IMR-90 (cell line): ENCODE measurements at regions not wholly inside any gene's neighbourhood (a gene's known extent, or its start where the extent isn't known, plus 50 kb on each side); places are given as distances from the start of the nearest gene placed in this dataset.

Experiments used
- ATAC-seq: fragments of 200-7000 bp; cut with Tn5 transposase; 2 replicates; pipeline ENCODE4 v1.9.1; 2020; ENCODE audit warnings: low read depth, mild to moderate bottlenecking, moderate library complexity
- BruUV-seq: library from RNA; stranded (reverse); fragments of 400-500 nt; replicated peaks from 2 replicates; lab custom pipeline; 2021; lab: Mats Ljungman, UMichigan
- CTCF ChIA-PET: fragments of 300-600 bp; formaldehyde crosslinking; extraction: SDS; loops from one replicate; lab custom pipeline; 2021; ENCODE audit warnings: antibody characterized with exemption; lab: Yijun Ruan, JAX
- POLR2A ChIA-PET: fragments of 300-600 bp; sonication (Branson Sonifier 250); formaldehyde crosslinking; loops from one replicate; lab custom pipeline; 2022; ENCODE audit warnings: antibody characterized with exemption; ENCODE audit not compliant: unreplicated experiment; lab: Charles Lee
- DNase-seq: peaks from one replicate; pipeline ENCODE4 v3.0.0; 2013
- H2AFZ ChIP-seq: replicated peaks from 2 replicates; pipeline ENCODE3; 2013; ENCODE audit warnings: low read length, mild to moderate bottlenecking; ENCODE audit not compliant: poor library complexity
- H2AK5ac ChIP-seq: 2 replicates; pipeline ENCODE4 v1.6.1; 2013; ENCODE audit warnings: low read depth, low read length, inconsistent platforms
- H2AK9ac ChIP-seq: replicated peaks from 2 replicates; pipeline ENCODE3; 2013; ENCODE audit warnings: mild to moderate bottlenecking, low read depth, low read length, moderate library complexity; ENCODE audit not compliant: poor library complexity
- H2BK120ac ChIP-seq: 2 replicates; pipeline ENCODE4 v1.6.1; 2013; ENCODE audit warnings: low read depth, low read length, inconsistent platforms
- H2BK15ac ChIP-seq: 3 replicates; pipeline ENCODE4 v1.6.1; 2013; ENCODE audit warnings: low read depth, low read length, inconsistent platforms
- H2BK20ac ChIP-seq: 2 replicates; pipeline ENCODE4 v1.6.1; 2013; ENCODE audit warnings: low read depth, mild to moderate bottlenecking, inconsistent platforms, low read length, moderate library complexity
- H2BK5ac ChIP-seq: 2 replicates; pipeline ENCODE4 v1.6.1; 2013; ENCODE audit warnings: mild to moderate bottlenecking, low read depth, low read length, inconsistent platforms; ENCODE audit not compliant: poor library complexity, severe bottlenecking
- H3K14ac ChIP-seq: replicated peaks from 2 replicates; pipeline ENCODE4 v1.6.1; 2013; ENCODE audit warnings: low read depth, low read length, inconsistent platforms
- H3K18ac ChIP-seq: 2 replicates; pipeline ENCODE4 v1.6.1; 2013; ENCODE audit warnings: low read depth, low read length, control low read depth
- H3K23ac ChIP-seq: 2 replicates; pipeline ENCODE4 v1.6.1; 2013; ENCODE audit warnings: low read depth, low read length, inconsistent platforms
- H3K27ac ChIP-seq: 2 replicates; pipeline ENCODE4 v1.5.1; 2013; ENCODE audit warnings: mild to moderate bottlenecking, control low read depth, low read length; ENCODE audit not compliant: insufficient read depth
- H3K27me3 ChIP-seq: 2 replicates; pipeline ENCODE4 v1.6.1; 2013; ENCODE audit warnings: low read length; ENCODE audit not compliant: control insufficient read depth, insufficient read depth
- H3K36me3 ChIP-seq: 2 replicates; pipeline ENCODE4 v1.6.1; 2013; ENCODE audit warnings: low read length, mixed read lengths; ENCODE audit not compliant: control insufficient read depth, insufficient read depth
- H3K4ac ChIP-seq: 2 replicates; pipeline ENCODE4 v1.6.1; 2013; ENCODE audit warnings: low read depth, low read length, inconsistent platforms
- H3K4me1 ChIP-seq: 2 replicates; pipeline ENCODE4 v1.6.1; 2013; ENCODE audit warnings: low read length, mixed read lengths; ENCODE audit not compliant: control insufficient read depth, insufficient read depth
- H3K4me2 ChIP-seq: 2 replicates; pipeline ENCODE4 v1.6.1; 2013; ENCODE audit warnings: low read depth, mild to moderate bottlenecking, control low read depth, low read length, moderate library complexity
- H3K4me3 ChIP-seq: 2 replicates; pipeline ENCODE4 v1.5.1; 2013; ENCODE audit warnings: low read depth, mild to moderate bottlenecking, control low read depth, low read length, moderate library complexity; ENCODE audit not compliant: insufficient read depth
- H3K56ac ChIP-seq: 2 replicates; pipeline ENCODE4 v1.6.1; 2013; ENCODE audit warnings: low read length, inconsistent platforms; ENCODE audit not compliant: insufficient read depth; ENCODE audit errors: extremely low read depth
- H3K79me1 ChIP-seq, 2 experiments: 2 replicates each; pipeline ENCODE4 v1.6.1; 2013; ENCODE audit warnings: low read length in 2 of 2, inconsistent platforms in 1 of 2, low read depth in 1 of 2
- H3K9ac ChIP-seq: 2 replicates; pipeline ENCODE4 v1.6.1; 2013; ENCODE audit warnings: low read depth, low read length, control low read depth
- H3K9me1 ChIP-seq: 2 replicates; pipeline ENCODE4 v1.6.1; 2013; ENCODE audit warnings: low read length, inconsistent platforms; ENCODE audit not compliant: insufficient read depth
- H3K9me3 ChIP-seq: 2 replicates; pipeline ENCODE4 v1.6.1; 2013; ENCODE audit warnings: low read length; ENCODE audit not compliant: control insufficient read depth, insufficient read depth
- H4K20me1 ChIP-seq: 2 replicates; pipeline ENCODE4 v1.6.1; 2013; ENCODE audit warnings: low read length, inconsistent platforms; ENCODE audit not compliant: insufficient read depth
- H4K5ac ChIP-seq: 2 replicates; pipeline ENCODE4 v1.6.1; 2013; ENCODE audit warnings: mild to moderate bottlenecking, low read depth, low read length, control low read depth
- H4K8ac ChIP-seq, 2 experiments: 2 replicates each; pipeline ENCODE4 v1.6.1; 2013; ENCODE audit warnings: low read depth in 2 of 2, low read length in 2 of 2, control low read depth in 1 of 2, inconsistent platforms in 1 of 2
- H4K91ac ChIP-seq: 2 replicates; pipeline ENCODE4 v1.6.1; 2013; ENCODE audit warnings: low read depth, low read length, inconsistent platforms; ENCODE audit not compliant: insufficient read depth
- BHLHE40 ChIP-seq: fragments of 150-350 bp; IDR thresholded peaks from 2 replicates; pipeline ENCODE4 v1.6.1; 2016; ENCODE audit warnings: mild to moderate bottlenecking, low read depth, low read length
- CEBPB ChIP-seq: IDR thresholded peaks from 2 replicates; pipeline ENCODE4 v1.6.1; 2012; ENCODE audit warnings: low read depth, low read length, improper control_type of control experiment
- CHD1 ChIP-seq: IDR thresholded peaks from 2 replicates; pipeline ENCODE4 v1.6.1; 2012; ENCODE audit warnings: low read depth, low read length, improper control_type of control experiment
- FOS ChIP-seq: fragments of 150-350 bp; IDR thresholded peaks from 2 replicates; pipeline ENCODE4 v1.6.1; 2016; ENCODE audit warnings: low read depth, low read length
- MAFK ChIP-seq: IDR thresholded peaks from 2 replicates; pipeline ENCODE4 v1.6.1; 2012; ENCODE audit warnings: low read depth, low read length, improper control_type of control experiment
- MAZ ChIP-seq: IDR thresholded peaks from 2 replicates; pipeline ENCODE4 v1.6.1; 2012; ENCODE audit warnings: low read depth, mild to moderate bottlenecking, low read length, improper control_type of control experiment, moderate library complexity, borderline replicate concordance
- MXI1 ChIP-seq: IDR thresholded peaks from 2 replicates; pipeline ENCODE4 v1.6.1; 2012; ENCODE audit warnings: low read depth, mild to moderate bottlenecking, low read length, moderate library complexity, borderline replicate concordance
- NFE2L2 ChIP-seq: fragments of 150-350 bp; IDR thresholded peaks from 2 replicates; pipeline ENCODE4 v1.6.1; 2016; ENCODE audit warnings: low read depth, mild to moderate bottlenecking, low read length
- POLR2A ChIP-seq: IDR thresholded peaks from 2 replicates; pipeline ENCODE4 v1.6.1; 2012; ENCODE audit warnings: mild to moderate bottlenecking, low read depth, low read length
- RAD21 ChIP-seq: IDR thresholded peaks from 2 replicates; pipeline ENCODE4 v1.6.1; 2012; ENCODE audit warnings: low read length, improper control_type of control experiment
- RCOR1 ChIP-seq: IDR thresholded peaks from 2 replicates; pipeline ENCODE4 v1.6.1; 2012; ENCODE audit warnings: mild to moderate bottlenecking, low read length, improper control_type of control experiment; ENCODE audit not compliant: insufficient replicate concordance
- RFX5 ChIP-seq: IDR thresholded peaks from 2 replicates; pipeline ENCODE4 v1.8.0; 2012; ENCODE audit warnings: low read depth, mild to moderate bottlenecking, low read length, moderate library complexity
- SMC3 ChIP-seq: fragments of 150-350 bp; IDR thresholded peaks from 2 replicates; pipeline ENCODE4 v1.6.1; 2016; ENCODE audit warnings: low read depth, mild to moderate bottlenecking, antibody characterized with exemption, low read length, moderate library complexity
- USF2 ChIP-seq: fragments of 150-350 bp; IDR thresholded peaks from 2 replicates; pipeline ENCODE4 v1.6.1; 2017; ENCODE audit warnings: mild to moderate bottlenecking, antibody characterized with exemption, low read length, low read depth
- WGBS, 2 experiments: methylation state at CpG; one replicate each; pipeline versions ENCODE4 v1.1.5 to v1.1.7; 2013; ENCODE audit warnings: missing lambda C conversion rate in 2 of 2; ENCODE audit not compliant: insufficient read length in 1 of 2; ENCODE audit errors: extremely low coverage in 2 of 2; 5-methylcytosine and 5-hydroxymethylcytosine counted together
- dilution Hi-C: fragments of 300-500 bp; cut with HindIII; formaldehyde crosslinking; loops from one replicate; pipeline ENCODE4 v1.14.3; 2018; ENCODE audit warnings: low sequenced_read_pairs; ENCODE audit not compliant: unreplicated experiment
- in situ Hi-C: fragments of 300-500 bp; cut with MboI; formaldehyde crosslinking; loops from 3 replicates; pipeline ENCODE4 v1.14.3; 2019; ENCODE audit warnings: low sequenced_read_pairs, inconsistent platforms, mixed read lengths
- intact Hi-C: fragments of 100-400 bp; cut with micrococcal nuclease; formaldehyde crosslinking; loops from 2 replicates; pipeline ENCODE4 v1.10.0; 2022
- TF ChIP-seq, protein P1 (sequence below): fragments of 150-350 bp; IDR thresholded peaks from 2 replicates; pipeline ENCODE4 v1.6.1; 2016; ENCODE audit warnings: low read depth, mild to moderate bottlenecking, low read length, moderate library complexity, borderline replicate concordance
- TF ChIP-seq, protein P2 (sequence below): conservative IDR thresholded peaks from 2 replicates; pipeline ENCODE4 v1.5.1; 2012; ENCODE audit warnings: mild to moderate bottlenecking, low read depth, low read length, improper control_type of control experiment

- BruUV-seq, result no TSS peak
- Histone ChIP-seq H3K23ac (no peak overlapping the region), H3K9ac (no peak overlapping the region), H3K18ac (no peak overlapping the region), H4K91ac (no peak overlapping the region), H2AFZ (no peak overlapping the region), H3K4me1 (peaks cover 6% of the 10 kb centered on the region), H3K79me1 (no peaks in the 10 kb centered on the region), H3K4me2 (no peak overlapping the region), H2BK5ac (no peak overlapping the region), H3K27ac (no peak overlapping the region), H3K36me3 (no peaks in the 10 kb centered on the region), H3K9me3 (no peaks in the 10 kb centered on the region), H2AK9ac (no peak overlapping the region), H4K20me1 (no peaks in the 10 kb centered on the region), H4K8ac (no peak overlapping the region), H3K27me3 (no peaks in the 10 kb centered on the region), H3K9me1 (peaks cover 9% of the 10 kb centered on the region), H2AK5ac (no peak overlapping the region), H2BK20ac (no peak overlapping the region), H3K56ac (no peak overlapping the region), H3K14ac (no peak overlapping the region), H2BK15ac (no peak overlapping the region), H3K4me3 (no peak overlapping the region), H4K5ac (no peak overlapping the region), H2BK120ac (no peak overlapping the region), H3K4ac (no peak overlapping the region)
- TF ChIP-seq MXI1, result no peak
- TF ChIP-seq RFX5, result no peak
- no peak for TF ChIP-seq POLR2A
- TF ChIP-seq CHD1, result no peak
- no peak for TF ChIP-seq RAD21
- no peak for TF ChIP-seq USF2
- TF ChIP-seq NFE2L2, result no peak
- no peak for TF ChIP-seq MAZ
- no peak for TF ChIP-seq BHLHE40
- TF ChIP-seq CEBPB, result no peak
- no peak for TF ChIP-seq MAFK
- TF ChIP-seq, protein P1, sequence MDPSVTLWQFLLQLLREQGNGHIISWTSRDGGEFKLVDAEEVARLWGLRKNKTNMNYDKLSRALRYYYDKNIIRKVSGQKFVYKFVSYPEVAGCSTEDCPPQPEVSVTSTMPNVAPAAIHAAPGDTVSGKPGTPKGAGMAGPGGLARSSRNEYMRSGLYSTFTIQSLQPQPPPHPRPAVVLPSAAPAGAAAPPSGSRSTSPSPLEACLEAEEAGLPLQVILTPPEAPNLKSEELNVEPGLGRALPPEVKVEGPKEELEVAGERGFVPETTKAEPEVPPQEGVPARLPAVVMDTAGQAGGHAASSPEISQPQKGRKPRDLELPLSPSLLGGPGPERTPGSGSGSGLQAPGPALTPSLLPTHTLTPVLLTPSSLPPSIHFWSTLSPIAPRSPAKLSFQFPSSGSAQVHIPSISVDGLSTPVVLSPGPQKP, result no peak
- no peak for TF ChIP-seq RCOR1
- no peak for TF ChIP-seq FOS
- TF ChIP-seq SMC3, result no peak
- TF ChIP-seq, protein P2, sequence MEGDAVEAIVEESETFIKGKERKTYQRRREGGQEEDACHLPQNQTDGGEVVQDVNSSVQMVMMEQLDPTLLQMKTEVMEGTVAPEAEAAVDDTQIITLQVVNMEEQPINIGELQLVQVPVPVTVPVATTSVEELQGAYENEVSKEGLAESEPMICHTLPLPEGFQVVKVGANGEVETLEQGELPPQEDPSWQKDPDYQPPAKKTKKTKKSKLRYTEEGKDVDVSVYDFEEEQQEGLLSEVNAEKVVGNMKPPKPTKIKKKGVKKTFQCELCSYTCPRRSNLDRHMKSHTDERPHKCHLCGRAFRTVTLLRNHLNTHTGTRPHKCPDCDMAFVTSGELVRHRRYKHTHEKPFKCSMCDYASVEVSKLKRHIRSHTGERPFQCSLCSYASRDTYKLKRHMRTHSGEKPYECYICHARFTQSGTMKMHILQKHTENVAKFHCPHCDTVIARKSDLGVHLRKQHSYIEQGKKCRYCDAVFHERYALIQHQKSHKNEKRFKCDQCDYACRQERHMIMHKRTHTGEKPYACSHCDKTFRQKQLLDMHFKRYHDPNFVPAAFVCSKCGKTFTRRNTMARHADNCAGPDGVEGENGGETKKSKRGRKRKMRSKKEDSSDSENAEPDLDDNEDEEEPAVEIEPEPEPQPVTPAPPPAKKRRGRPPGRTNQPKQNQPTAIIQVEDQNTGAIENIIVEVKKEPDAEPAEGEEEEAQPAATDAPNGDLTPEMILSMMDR, result no peak
- no peak for ATAC-seq
- intact Hi-C loops (loop anchor here (10.0 kb wide), 1 partner anchor 301 kb away; no protein-coding TSS in a partner anchor), in situ Hi-C loops (no loop called here), dilution Hi-C loops (no loop called here)
- no peak for DNase-seq
- 20% methylated on average over 1 of the region's 3 CpGs; no CpG with 5 or more reads in 1 of the 2 experiments for WGBS, 2 experiments
- ChIA-PET POLR2A (no interaction called here), CTCF (no interaction called here)
Measured at GRCh38 chr5:164355267-164355830, 849.9 kb downstream of the MAT2B start.
